Keratinocyte (primary cell): ENCODE measurements at regions not wholly inside any gene's neighbourhood (a gene's known extent, or its start where the extent isn't known, plus 50 kb on each side); places are given as distances from the start of the nearest gene placed in this dataset.

Experiments
- DNase-seq: peaks from one replicate; pipeline ENCODE4 v3.0.0-alpha.2; 2011; ENCODE audit warnings: low read depth, missing footprints, low spot score
- FAIRE-seq: peaks from 2 replicates; lab custom pipeline; 2011; peaks lifted over from hg19 to GRCh38; lab: Jason Lieb, UNC
- H2AFZ ChIP-seq: 2 replicates; pipeline ENCODE4 v1.6.0; 2012; ENCODE audit warnings: low read length, control low read depth, inconsistent platforms; ENCODE audit not compliant: control insufficient read depth
- H3K27ac ChIP-seq: 2 replicates; pipeline ENCODE4 v1.5.1; 2011; ENCODE audit warnings: low read length; ENCODE audit not compliant: control insufficient read depth, insufficient read depth
- H3K27me3 ChIP-seq: 3 replicates; pipeline ENCODE4 v1.6.0; 2011; ENCODE audit warnings: low read length; ENCODE audit not compliant: control insufficient read depth, insufficient read depth; ENCODE audit errors: extremely low read depth
- H3K36me3 ChIP-seq, 2 experiments: 2 replicates in 1 of 2; 3 replicates in 1 of 2; pipeline ENCODE4 v1.5.1; 2011; ENCODE audit warnings: low read length in 2 of 2, mild to moderate bottlenecking in 1 of 2; ENCODE audit not compliant: control insufficient read depth in 2 of 2, insufficient read depth in 2 of 2; ENCODE audit errors: extremely low read depth in 1 of 2
- H3K4me1 ChIP-seq: 3 replicates; pipeline ENCODE4 v1.5.1; 2011; ENCODE audit warnings: low read length; ENCODE audit not compliant: control insufficient read depth, insufficient read depth; ENCODE audit errors: extremely low read depth
- H3K4me2 ChIP-seq: 3 replicates; pipeline ENCODE4 v1.6.0; 2011; ENCODE audit warnings: low read depth, low read length; ENCODE audit not compliant: control insufficient read depth, insufficient read depth; ENCODE audit errors: extremely low read depth
- H3K4me3 ChIP-seq, 3 experiments: fragments of 200-600 bp in 1 of 3; sonication (generic) in 1 of 3; 2 replicates in 2 of 3; 3 replicates in 1 of 3; pipeline ENCODE4 v1.5.1; 2011 to 2016; ENCODE audit warnings: low read length in 3 of 3, mild to moderate bottlenecking in 3 of 3, control low read depth in 2 of 3, inconsistent platforms in 1 of 3, low read depth in 1 of 3, mixed read lengths in 1 of 3, mixed run types in 1 of 3, moderate library complexity in 1 of 3; ENCODE audit not compliant: control insufficient read depth in 2 of 3, insufficient read depth in 2 of 3; ENCODE audit errors: extremely low read depth in 1 of 3
- H3K79me2 ChIP-seq: 2 replicates; pipeline ENCODE4 v1.6.0; 2012; ENCODE audit warnings: low read length; ENCODE audit not compliant: control insufficient read depth, insufficient read depth
- H3K9ac ChIP-seq: 3 replicates; pipeline ENCODE4 v1.6.0; 2011; ENCODE audit warnings: low read length; ENCODE audit not compliant: control insufficient read depth, insufficient read depth; ENCODE audit errors: extremely low read depth
- H3K9me1 ChIP-seq: 3 replicates; pipeline ENCODE4 v1.6.0; 2011; ENCODE audit warnings: low read length; ENCODE audit not compliant: control insufficient read depth, insufficient read depth; ENCODE audit errors: extremely low read depth
- H3K9me3 ChIP-seq: 2 replicates; pipeline ENCODE4 v1.5.1; 2012; ENCODE audit warnings: low read depth, low read length; ENCODE audit not compliant: control insufficient read depth
- H4K20me1 ChIP-seq: 3 replicates; pipeline ENCODE4 v1.6.0; 2011; ENCODE audit warnings: low read length; ENCODE audit not compliant: control insufficient read depth, insufficient read depth; ENCODE audit errors: extremely low read depth
- EZH2 ChIP-seq: IDR thresholded peaks from one replicate; pipeline ENCODE4 v1.6.1; 2012; ENCODE audit warnings: inconsistent platforms, mild to moderate bottlenecking, low read length, moderate library complexity
- dilution Hi-C: fragments of 300-500 bp; cut with MboI; formaldehyde crosslinking; loops from one replicate; pipeline ENCODE4 v1.7.0; 2020; ENCODE audit warnings: low sequenced_read_pairs; ENCODE audit not compliant: extremely low pct_ligation_motif_present
- TF ChIP-seq, protein P1 (sequence below), 3 experiments: IDR thresholded peaks in 1 of 3; conservative IDR thresholded peaks in 1 of 3; optimal IDR thresholded peaks in 1 of 3; 2 replicates in 2 of 3; 3 replicates in 1 of 3; pipeline versions ENCODE3 to v1.5.1; 2011; ENCODE audit warnings: low read length in 3 of 3, mild to moderate bottlenecking in 3 of 3, moderate library complexity in 2 of 3, control low read depth in 1 of 3, inconsistent platforms in 1 of 3; ENCODE audit not compliant: insufficient read depth in 2 of 3; ENCODE audit errors: extremely low read depth in 1 of 3

DNA sequence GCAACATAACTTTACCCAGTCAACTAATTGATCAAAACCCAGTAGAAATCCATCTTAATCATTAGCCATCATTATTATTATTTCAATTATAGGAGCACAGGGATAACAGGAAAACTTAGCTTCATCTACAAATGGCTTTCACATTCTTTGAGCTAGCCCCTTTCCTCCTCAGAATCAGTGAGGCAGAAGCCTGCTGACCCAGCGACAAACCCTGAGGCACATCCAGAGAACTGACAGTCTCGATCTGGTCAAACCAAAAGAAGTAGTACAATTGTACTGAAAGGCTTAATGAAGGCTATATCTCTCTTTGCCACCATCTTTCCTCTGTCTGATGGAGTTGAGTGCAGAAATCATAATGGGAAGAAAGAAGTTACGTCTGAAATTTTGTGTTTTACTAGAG is 109.8 kb upstream of the ARID2 start:
- H2AFZ ChIP-seq = no peak overlapping the region
- DNase-seq (no peak), FAIRE-seq (no peak)
- no peak overlapping the region for H3K9ac ChIP-seq
- H3K9me1 ChIP-seq = no peaks in the 10 kb centered on the region
- H3K27me3 ChIP-seq = peaks cover 3% of the 10 kb centered on the region
- H3K27ac ChIP-seq = no peak overlapping the region
- dilution Hi-C loops = no loop called here
- peaks cover 5% of the 10 kb centered on the region for H3K4me1 ChIP-seq
- TF ChIP-seq, protein P1, sequence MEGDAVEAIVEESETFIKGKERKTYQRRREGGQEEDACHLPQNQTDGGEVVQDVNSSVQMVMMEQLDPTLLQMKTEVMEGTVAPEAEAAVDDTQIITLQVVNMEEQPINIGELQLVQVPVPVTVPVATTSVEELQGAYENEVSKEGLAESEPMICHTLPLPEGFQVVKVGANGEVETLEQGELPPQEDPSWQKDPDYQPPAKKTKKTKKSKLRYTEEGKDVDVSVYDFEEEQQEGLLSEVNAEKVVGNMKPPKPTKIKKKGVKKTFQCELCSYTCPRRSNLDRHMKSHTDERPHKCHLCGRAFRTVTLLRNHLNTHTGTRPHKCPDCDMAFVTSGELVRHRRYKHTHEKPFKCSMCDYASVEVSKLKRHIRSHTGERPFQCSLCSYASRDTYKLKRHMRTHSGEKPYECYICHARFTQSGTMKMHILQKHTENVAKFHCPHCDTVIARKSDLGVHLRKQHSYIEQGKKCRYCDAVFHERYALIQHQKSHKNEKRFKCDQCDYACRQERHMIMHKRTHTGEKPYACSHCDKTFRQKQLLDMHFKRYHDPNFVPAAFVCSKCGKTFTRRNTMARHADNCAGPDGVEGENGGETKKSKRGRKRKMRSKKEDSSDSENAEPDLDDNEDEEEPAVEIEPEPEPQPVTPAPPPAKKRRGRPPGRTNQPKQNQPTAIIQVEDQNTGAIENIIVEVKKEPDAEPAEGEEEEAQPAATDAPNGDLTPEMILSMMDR (optimal IDR thresholded peaks at IDR 0.05 in 1 of 3, IDR thresholded peaks at IDR 0.05 in 1 of 3, conservative IDR thresholded peaks at IDR 0.05 in 1 of 3; ENCODE audit: extremely low read depth in 1 of 3, insufficient read depth in 2 of 3, low read length in 3 of 3) = no peak
- no peak for TF ChIP-seq EZH2
- H3K36me3 ChIP-seq = no peaks in the 10 kb centered on the region
- no peak overlapping the region for H3K4me2 ChIP-seq
- no peak overlapping the region for H3K4me3 ChIP-seq
- no peaks in the 10 kb centered on the region for H3K79me2 ChIP-seq
- H4K20me1 ChIP-seq = no peaks in the 10 kb centered on the region
- no peaks in the 10 kb centered on the region for H3K9me3 ChIP-seq

DNA sequence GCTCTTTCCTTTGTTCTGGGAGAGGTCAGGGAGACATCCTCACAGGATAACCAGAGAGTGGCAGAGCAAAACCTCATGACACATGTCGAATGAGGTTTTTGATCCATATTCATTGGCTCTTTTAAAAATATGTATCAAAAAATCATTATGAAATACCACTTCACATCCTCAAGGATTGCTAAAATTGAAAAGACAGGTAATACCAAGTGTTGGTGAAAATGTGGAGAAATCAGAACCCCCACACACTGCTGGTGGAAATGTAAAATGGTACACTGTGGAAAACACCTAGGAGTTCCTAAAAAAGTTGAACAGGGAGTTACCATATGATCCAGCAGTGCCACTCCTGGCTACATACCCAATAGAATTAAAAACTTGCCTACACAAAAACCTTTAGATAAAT is 107.8 kb upstream of the ARID2 start:
- dilution Hi-C loops = no loop called here
- no peak overlapping the region for H3K4me2 ChIP-seq
- H3K9me3 ChIP-seq = no peaks in the 10 kb centered on the region
- no peak overlapping the region for H3K4me3 ChIP-seq
- no peaks in the 10 kb centered on the region for H3K79me2 ChIP-seq
- TF ChIP-seq, protein P1 (optimal IDR thresholded peaks at IDR 0.05 in 1 of 3, IDR thresholded peaks at IDR 0.05 in 1 of 3, conservative IDR thresholded peaks at IDR 0.05 in 1 of 3; ENCODE audit: extremely low read depth in 1 of 3, insufficient read depth in 2 of 3, low read length in 3 of 3) = no peak
- TF ChIP-seq EZH2 = no peak
- H3K27me3 ChIP-seq = peaks cover 3% of the 10 kb centered on the region
- no peaks in the 10 kb centered on the region for H3K36me3 ChIP-seq
- H3K4me1 ChIP-seq = no peaks in the 10 kb centered on the region
- no peaks in the 10 kb centered on the region for H4K20me1 ChIP-seq
- no peak for DNase-seq
- H3K9ac ChIP-seq = no peak overlapping the region
- H3K27ac ChIP-seq = no peak overlapping the region
- H3K9me1 ChIP-seq = no peaks in the 10 kb centered on the region
- H2AFZ ChIP-seq = no peak overlapping the region
- no peak for FAIRE-seq
